Astrocyte (in vitro differentiated cells and primary cell): ENCODE measurements at regions not wholly inside any gene's neighbourhood (a gene's known extent, or its start where the extent isn't known, plus 50 kb on each side); places are given as distances from the start of the nearest gene placed in this dataset.

Experiments
- EZH2 ChIP-seq: IDR thresholded peaks from 2 replicates; pipeline ENCODE4 v1.6.1; 2012; ENCODE audit warnings: mild to moderate bottlenecking, low read length, inconsistent platforms; ENCODE audit not compliant: insufficient read depth
- TF ChIP-seq, protein P1 (sequence below): IDR thresholded peaks from 2 replicates; pipeline ENCODE4 v1.5.1; 2011; ENCODE audit warnings: low read depth, mild to moderate bottlenecking, inconsistent platforms, low read length, moderate library complexity; ENCODE audit not compliant: insufficient read depth

DNA sequence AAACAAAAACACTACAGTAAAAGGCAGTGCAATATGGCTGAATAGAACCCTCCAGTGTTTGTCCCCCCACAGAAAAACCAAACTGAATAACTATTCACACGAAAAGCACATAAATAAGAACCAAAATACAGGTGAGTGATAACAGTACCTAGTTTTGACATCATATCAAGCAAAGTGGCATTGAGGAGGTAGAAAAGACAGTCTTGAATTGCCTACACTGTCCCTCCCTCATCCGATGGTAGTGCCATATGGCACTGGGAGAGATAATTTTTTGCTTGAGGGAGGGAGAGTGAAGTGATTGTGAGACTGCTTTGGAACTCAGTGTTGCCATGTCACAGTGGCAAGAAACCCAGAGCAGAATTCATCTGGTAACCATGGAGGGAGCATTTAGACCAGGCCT is 99.2 kb downstream of the GPR174 start:
- TF ChIP-seq, protein P1, sequence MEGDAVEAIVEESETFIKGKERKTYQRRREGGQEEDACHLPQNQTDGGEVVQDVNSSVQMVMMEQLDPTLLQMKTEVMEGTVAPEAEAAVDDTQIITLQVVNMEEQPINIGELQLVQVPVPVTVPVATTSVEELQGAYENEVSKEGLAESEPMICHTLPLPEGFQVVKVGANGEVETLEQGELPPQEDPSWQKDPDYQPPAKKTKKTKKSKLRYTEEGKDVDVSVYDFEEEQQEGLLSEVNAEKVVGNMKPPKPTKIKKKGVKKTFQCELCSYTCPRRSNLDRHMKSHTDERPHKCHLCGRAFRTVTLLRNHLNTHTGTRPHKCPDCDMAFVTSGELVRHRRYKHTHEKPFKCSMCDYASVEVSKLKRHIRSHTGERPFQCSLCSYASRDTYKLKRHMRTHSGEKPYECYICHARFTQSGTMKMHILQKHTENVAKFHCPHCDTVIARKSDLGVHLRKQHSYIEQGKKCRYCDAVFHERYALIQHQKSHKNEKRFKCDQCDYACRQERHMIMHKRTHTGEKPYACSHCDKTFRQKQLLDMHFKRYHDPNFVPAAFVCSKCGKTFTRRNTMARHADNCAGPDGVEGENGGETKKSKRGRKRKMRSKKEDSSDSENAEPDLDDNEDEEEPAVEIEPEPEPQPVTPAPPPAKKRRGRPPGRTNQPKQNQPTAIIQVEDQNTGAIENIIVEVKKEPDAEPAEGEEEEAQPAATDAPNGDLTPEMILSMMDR = no peak
- no peak for TF ChIP-seq EZH2
